ENCODE measurements at regions not wholly inside any gene's neighbourhood (a gene's known extent, or its start where the extent isn't known, plus 50 kb on each side); places are given as distances from the start of the nearest gene placed in this dataset.
A peak's percentile ranks its signal among the peaks of the same experiment; 100 is the strongest.
"Not testable (repeated sequence)": the region's sequence is repeated elsewhere in the genome, so short reads cannot be mapped to it uniquely, and the experiment has no call there.

GRCh38 chr6:71007298-71007697 is 50.4 kb upstream of the B3GAT2 start:
- DNase-seq, result not testable (repeated sequence)

- DNase-seq, result no peak
Measured at GRCh38 chr6:71011871-71012371, 55.1 kb upstream of the B3GAT2 start.

GRCh38 chr6:71012866-71013469 is 56.1 kb upstream of the B3GAT2 start:
- peak; percentile 47 for DNase-seq

DNA sequence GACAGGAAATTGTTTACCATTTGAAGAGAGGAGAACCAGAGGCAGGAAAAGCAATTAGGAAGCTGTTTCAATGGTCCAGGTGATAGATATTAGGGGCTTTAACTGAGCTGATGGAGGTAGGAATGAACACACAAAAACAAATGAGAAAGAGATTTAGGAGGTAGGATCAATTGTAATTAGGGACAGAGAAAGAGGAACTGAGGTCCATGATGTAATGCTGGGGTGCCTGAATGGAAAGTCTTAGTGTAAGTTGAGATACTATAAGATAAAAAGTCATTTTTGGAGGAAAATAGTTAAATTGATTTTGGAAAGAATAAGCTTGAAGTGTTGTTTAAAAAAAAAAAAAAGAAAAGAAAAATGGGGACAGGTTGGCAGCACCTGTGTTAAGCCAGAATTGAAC is 58.5 kb upstream of the B3GAT2 start:
- DNase-seq, result no peak

- no peak for DNase-seq
Measured at GRCh38 chr6:71028236-71028876, 71.5 kb upstream of the B3GAT2 start.

DNA sequence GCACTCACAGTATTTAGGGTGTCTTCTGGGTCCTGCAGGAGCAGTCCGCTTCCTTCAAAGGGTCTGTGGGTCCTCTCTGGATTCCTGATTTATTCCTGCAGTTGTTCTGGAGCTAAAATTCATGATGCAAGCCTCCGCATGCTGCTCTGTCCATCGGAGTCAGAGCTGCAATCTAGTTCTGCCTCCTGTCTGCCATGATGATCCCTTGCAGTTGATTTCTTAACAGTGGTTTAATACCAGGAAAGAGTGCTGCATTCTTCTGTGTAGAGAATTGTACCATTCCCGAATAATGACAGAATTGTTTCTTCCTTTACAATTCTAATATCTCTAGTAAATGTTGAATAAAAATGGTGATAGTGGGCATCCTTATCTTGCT is 72.0 kb upstream of the B3GAT2 start:
- DNase-seq, result no peak

GRCh38 chr6:71029555-71029954 is 72.7 kb upstream of the B3GAT2 start:
- no peak for DNase-seq

DNA sequence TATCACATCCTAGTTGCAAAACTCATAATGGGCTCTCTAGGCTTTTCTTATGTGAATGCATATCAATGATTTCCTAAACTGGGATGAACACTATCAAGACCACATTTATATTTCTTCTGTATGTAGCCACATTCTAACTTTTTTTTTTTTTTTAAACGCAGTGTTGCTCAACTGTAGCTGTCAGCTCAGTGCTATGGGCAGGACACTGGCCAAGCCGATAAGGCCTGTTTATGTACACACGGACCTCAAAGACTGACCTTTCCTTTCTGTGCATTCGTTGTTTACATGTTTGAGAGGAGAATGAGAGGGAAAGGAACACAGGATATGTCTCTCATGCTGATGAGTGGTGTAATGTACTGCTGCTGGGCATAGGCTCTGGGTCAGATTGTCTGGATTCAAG is 75.1 kb upstream of the B3GAT2 start:
- no peak for DNase-seq

DNA sequence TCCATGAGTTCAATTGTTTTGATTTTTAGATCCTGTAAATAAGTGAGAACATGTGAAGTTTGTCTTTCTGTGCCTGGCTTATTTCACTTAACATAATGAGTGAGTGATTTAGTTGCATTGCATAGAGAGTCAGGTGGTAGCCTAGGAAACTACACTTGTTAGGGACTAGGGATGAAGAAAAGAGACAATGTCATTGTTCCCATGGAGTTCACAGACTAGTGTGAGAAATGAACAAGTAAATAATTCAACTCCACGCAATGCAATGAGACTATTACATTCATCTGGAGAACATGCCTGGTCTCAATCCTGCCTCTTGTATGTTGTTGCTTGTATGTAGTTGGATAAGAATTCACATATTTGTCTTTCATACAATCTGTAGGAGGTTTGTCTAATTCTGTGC is 76.3 kb upstream of the B3GAT2 start:
- DNase-seq, result no peak

- no peak for DNase-seq
Measured at GRCh38 chr6:71033890-71034289, 77.0 kb upstream of the B3GAT2 start.

DNA sequence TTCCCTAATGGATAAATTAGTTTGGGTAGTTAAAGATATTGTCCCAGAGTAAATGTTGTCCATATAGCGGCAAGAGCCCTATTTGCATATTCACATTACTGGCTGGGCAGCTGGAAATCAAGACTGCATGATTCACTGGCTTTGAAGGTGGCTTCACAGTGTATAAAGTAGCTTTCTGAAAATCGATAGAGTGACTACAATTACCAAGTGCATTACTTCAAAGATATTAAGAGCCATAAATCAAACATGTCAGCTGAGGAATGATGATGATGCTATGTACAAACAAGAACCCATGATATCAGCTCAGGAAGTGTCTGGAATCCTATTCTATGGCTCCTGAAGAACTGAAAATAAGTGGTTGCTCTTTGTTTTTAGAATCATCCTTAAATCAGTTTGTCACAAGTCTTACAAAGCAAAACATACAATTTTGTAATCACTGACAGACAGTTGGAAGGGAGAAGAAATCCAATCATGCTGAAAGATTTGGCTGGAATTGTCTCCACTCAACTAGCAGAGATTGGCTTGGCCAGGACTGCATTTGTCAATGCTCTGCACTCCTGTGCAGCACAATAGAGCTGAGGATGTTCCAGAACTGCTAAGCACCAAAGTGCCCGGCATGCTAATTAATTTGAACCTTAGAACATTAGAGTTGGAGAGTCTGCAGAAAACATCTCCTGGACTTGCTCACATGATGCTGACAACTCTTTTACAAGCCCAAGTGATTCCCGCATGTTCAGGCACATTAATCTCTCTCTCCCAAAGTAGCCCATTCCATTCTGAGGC is 77.9 kb upstream of the B3GAT2 start:
- DNase-seq, result no peak

- no peak for DNase-seq
Measured at GRCh38 chr6:71035871-71036270, 79.0 kb upstream of the B3GAT2 start.

DNA sequence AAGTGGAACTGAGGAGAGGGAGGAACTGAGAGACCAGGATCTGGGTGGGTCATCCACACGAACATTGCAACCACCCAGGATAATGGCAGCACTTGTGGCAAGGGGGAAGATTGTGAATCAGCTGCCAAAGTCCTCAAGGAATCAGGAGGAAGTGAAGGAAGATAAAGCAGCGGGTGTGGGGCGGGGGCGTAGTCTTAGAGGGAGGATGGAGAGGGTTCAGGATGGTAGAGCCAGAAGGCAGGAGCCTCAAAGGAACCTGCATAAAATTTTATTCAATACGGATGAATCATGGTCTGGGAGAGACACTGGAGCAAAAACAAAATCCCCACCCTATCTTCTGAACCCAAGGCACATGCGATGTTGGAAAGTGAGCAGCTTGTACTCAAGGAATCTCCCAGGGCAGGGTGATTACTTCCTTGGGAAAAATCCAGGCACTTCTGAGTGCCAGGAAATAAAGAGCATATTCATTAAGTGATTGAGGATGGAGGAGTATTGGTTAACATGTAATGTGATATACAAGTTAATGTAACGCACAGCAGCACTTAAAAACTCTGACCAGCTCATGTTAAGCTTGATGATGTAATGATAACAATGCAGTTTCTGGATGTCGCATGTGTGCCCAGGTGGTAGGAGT is 82.0 kb upstream of the B3GAT2 start:
- DNase-seq, result no peak

DNA sequence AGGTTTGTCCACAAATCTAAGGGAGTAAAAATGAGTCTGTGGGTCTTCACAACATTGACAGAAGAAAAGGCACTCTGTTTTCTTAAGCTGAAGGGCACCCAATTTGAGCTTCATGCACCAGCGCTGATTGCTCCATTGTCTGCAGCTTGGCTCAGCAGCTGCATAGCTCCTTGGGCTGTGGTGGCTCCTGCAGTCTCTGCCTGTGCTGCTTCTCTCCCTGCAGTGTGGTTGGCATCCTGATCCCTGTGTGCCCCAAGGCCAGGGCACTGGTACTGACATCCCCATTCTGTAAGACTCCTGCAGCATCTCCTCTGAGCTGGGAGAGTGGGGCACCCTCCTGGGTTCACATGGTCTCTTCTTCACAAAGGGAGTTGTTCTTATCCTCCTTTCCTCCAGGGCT is 83.2 kb upstream of the B3GAT2 start:
- DNase-seq, result no peak

DNA sequence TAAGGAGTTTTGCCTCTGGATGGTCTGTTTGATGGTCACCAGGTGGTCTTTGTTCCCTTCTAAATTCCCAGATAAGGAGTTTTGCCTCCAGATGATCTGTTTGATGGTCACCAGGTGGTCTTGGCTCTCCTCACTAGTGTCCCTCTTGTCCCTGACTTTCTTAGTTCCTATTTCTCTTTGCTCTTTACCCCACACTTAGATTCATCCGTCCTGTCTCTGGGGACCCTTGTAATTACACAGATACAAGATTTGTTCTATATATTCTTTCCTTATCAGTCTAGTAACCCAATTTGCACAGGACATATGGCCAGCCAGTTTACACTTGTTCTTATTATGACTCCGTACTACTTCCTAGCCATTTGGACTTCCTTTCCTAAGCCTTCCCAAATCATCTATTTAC is 84.0 kb upstream of the B3GAT2 start:
- no peak for DNase-seq

- no peak for DNase-seq
Measured at GRCh38 chr6:71043902-71044301, 87.0 kb upstream of the B3GAT2 start.

DNA sequence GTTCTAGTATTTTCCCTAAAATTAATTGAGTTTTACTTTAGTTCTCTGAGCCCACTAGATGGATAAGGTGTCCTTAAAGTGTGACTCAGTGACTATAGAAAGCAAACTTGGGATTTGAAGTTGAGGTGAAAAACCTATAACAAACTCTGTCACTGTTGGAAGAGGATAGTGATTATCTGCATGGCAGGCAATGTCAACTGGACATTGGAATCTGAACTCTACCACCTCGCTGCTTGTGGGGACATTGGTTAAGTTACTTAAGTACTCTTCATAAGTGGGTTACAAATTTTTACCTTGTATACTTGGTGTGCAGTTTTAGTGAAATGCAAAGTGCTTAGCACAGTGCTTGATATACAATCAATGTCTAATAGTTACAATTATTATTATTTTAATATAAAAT is 87.9 kb upstream of the B3GAT2 start:
- DNase-seq, result no peak

GRCh38 chr6:71045296-71045695 is 88.4 kb upstream of the B3GAT2 start:
- no peak for DNase-seq

GRCh38 chr6:71047417-71047816 is 90.6 kb upstream of the B3GAT2 start:
- no peak for DNase-seq

DNA sequence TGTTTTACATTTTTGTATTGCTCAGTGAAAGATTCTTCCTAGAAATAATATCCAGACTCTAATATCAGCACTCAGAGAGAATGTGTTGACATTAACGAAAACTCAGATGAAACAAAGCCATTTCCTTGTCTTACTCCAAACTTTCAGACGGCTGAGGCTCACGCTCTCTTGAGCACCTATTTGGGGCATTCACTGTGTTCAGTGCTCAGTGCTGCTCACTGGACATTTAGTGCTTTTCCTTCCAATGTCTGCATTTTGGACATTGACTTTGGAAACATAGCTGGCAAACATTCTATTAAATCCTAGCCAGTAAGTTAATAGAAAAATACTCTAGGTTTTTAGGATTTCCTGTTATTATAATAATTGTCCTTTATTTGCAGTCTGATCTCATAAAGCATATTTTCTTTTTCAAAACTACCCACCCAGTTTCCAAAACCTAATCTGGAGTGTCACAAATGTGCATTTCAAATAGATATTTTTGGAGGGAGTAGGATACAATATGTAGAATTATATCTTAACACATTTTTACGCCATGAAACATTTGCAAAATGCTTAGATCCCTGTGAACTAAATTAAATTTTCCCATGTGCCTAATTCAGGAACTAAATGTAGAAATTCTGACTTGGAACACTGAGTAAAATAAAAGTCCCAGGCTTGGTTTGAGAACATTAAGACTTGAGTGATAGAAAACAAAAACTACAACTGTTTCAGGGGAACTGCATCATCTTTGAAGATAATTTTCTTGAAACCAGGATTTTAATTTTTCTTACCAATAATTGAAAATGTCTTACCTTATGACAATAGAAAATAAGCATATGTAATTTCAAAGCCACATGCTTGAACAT is 91.7 kb upstream of the B3GAT2 start:
- DNase-seq, result no peak

GRCh38 chr6:71049198-71049770 is 92.4 kb upstream of the B3GAT2 start:
- DNase-seq, result no peak

- peak; percentile 52 for DNase-seq
Measured at GRCh38 chr6:71053475-71053874, 96.6 kb upstream of the B3GAT2 start.

Data from NCI-H1694 (cell line).